ENCODE measurements at regions not wholly inside any gene's neighbourhood (a gene's known extent, or its start where the extent isn't known, plus 50 kb on each side); places are given as distances from the start of the nearest gene placed in this dataset.
"Not testable (repeated sequence)": the region's sequence is repeated elsewhere in the genome, so short reads cannot be mapped to it uniquely, and the experiment has no call there.

- peak; percentile 92 for DNase-seq (ENCODE audit: low read depth)
Observed at GRCh38 chr21:10325546-10325945, 195.8 kb upstream of the TPTE start.

DNA sequence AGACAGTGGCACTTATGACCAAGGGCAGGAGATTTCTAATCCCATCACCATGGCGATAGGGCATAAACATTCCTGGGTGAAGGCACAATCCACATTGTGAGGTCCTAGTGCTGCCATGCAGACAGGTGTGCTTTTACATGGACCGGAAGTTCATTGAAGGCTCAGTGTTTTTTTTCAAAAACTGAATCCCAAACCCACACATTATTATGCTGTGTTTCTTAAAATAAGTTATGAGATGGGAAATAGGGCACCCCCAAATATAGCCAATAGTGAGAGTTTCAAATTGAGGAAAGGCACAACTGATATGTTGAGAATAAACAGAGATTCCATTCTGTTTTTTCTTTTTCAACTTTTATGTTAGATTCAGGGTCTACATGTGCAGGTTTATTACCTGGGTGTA lies 195.2 kb upstream of the TPTE start:
- DNase-seq (ENCODE audit: low read depth), result not testable (repeated sequence)

- not testable (repeated sequence) for DNase-seq (ENCODE audit: low read depth)
Observed at GRCh38 chr21:10328646-10329045, 192.7 kb upstream of the TPTE start.

- DNase-seq (ENCODE audit: low read depth), result not testable (repeated sequence)
Observed at GRCh38 chr21:10330641-10331119, 190.7 kb upstream of the TPTE start.

- DNase-seq (ENCODE audit: low read depth), result not testable (repeated sequence)
Observed at GRCh38 chr21:10331134-10331533, 190.2 kb upstream of the TPTE start.

- DNase-seq (ENCODE audit: low read depth), result not testable (repeated sequence)
Observed at GRCh38 chr21:10332935-10333334, 188.4 kb upstream of the TPTE start.

DNA sequence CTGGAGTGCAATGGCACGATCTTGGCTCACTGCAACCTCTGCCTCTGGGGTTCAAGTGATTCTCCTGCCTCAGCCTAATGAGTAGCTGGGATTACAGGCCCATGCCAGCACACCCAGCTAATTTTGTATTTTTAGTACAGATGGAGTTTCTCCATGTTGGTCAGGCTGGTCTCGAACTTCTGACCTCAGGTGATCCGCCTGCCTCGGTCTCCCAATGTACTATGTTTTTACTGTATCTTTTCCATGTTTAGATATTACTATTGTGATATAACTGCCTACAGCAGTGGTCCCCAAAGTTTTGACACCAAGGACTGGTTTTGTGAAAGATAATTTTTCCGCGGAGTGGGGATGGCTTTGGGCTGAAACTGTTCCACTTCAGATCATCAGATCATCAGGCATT lies 187.0 kb upstream of the TPTE start:
- not testable (repeated sequence) for DNase-seq (ENCODE audit: low read depth)

GRCh38 chr21:10342261-10342956 lies 179.0 kb upstream of the TPTE start:
- DNase-seq (ENCODE audit: low read depth), result not testable (repeated sequence)

DNA sequence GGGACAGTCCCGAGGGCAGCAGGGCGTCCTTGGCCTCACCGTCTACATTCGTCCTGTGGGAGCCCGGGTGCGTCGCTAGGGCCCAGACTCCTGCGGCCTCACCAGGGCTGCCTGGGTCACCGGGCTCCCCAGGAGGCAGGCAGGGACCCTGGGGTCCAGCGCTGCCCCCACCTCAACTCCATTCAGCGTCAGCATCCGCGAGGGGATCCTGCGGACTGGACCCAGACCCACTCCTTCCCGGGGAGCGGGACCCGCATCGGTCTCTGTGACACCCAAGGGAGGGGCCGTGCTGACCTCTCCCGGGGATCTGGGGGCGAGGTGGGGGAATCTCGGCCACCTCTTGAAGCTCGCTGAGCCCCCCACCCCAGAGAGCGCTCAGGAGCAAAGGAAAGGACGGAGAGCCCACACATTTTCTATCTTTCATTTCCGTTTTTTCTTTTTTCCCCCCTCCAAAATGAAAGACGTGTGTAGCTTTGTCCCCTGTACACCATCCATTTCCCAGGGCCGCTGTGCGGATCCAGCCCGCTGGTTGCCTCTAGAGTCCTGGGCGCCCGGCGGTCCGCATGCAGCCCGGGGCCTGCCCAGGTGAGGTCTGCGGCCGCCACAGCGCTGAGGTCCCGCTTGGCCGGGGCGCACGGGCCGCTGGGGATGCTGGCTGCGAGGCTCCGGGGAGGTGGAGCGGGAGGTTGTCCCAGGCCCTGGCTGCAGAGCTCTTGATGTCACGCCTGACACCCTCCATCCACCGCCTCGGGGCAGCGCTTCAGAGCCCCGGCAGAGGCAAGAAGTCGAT lies 178.0 kb upstream of the TPTE start:
- not testable (repeated sequence) for DNase-seq (ENCODE audit: low read depth)

DNA sequence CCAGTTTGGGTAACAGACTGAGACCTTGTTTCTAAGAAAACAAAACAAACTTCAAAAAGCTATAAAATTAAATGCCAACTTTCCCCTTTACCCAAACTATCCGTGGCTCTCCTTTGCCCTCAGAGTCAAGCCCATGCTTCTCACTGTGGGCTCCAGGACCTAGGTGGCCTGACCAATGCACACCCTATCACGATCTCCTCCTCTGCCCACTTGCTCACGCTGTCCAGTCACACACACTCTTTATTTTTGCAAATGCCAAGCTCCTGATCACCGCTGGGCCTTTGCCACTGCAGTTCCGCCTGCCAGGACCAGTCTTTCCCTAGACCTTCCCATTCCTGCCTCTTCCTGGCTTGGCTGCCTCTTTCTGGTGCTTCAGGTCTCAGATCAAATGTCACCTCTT lies 177.1 kb upstream of the TPTE start:
- DNase-seq (ENCODE audit: low read depth), result not testable (repeated sequence)

GRCh38 chr21:10345178-10345612 lies 176.2 kb upstream of the TPTE start:
- not testable (repeated sequence) for DNase-seq (ENCODE audit: low read depth)

GRCh38 chr21:10346249-10346648 lies 175.1 kb upstream of the TPTE start:
- DNase-seq (ENCODE audit: low read depth), result not testable (repeated sequence)

- not testable (repeated sequence) for DNase-seq (ENCODE audit: low read depth)
Observed at GRCh38 chr21:10346933-10347615, 174.3 kb upstream of the TPTE start.

GRCh38 chr21:10347675-10348074 lies 173.7 kb upstream of the TPTE start:
- DNase-seq (ENCODE audit: low read depth), result not testable (repeated sequence)

GRCh38 chr21:10348150-10348549 lies 173.2 kb upstream of the TPTE start:
- DNase-seq (ENCODE audit: low read depth), result not testable (repeated sequence)

- not testable (repeated sequence) for DNase-seq (ENCODE audit: low read depth)
Observed at GRCh38 chr21:10354851-10355578, 166.4 kb upstream of the TPTE start.

- DNase-seq (ENCODE audit: low read depth), result not testable (repeated sequence)
Observed at GRCh38 chr21:10359120-10359519, 162.3 kb upstream of the TPTE start.

DNA sequence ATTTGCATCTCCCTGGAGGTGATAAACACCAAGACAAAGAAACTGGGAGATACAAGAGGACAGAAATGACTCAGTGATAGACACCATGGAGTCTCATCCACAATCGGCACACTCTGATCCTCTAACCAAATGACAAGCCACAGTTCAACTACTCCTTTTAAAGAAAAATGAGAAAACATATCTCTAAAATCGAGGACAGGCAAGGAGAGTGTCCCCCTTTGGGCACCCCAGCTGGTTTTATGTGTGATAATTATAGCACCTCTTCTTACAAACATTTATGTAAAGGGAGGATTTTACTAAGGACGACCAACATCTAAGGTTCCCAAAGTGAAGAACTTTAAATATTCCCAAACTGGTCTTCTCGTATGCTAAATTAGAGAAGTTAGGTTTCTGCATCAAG lies 161.5 kb upstream of the TPTE start:
- not testable (repeated sequence) for DNase-seq (ENCODE audit: low read depth)

DNA sequence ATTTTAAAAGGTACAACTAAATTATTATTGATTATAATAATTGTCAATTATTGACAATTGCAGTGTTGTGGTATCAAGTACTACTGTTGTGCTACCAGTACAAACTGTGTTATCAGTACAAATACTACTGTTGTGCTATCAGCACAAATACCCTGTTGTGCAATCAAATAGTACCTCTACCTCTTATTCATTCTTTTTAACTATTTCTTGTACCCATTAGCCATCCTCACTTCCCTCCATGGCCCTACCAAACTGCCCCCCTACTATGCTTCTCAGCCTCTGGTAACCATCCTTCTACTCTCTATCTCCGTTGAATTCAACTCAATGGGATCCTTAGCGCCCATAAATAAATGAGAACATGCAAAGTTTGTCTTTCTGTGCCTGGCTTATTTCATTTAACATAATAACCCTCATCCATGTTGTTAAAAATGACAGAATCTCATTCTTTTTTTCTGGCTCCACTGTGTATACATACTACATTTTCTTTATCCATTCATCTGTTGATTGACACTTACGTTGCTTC lies 160.1 kb upstream of the TPTE start:
- not testable (repeated sequence) for DNase-seq (ENCODE audit: low read depth)

GRCh38 chr21:10362816-10363215 lies 158.6 kb upstream of the TPTE start:
- DNase-seq (ENCODE audit: low read depth), result not testable (repeated sequence)

DNA sequence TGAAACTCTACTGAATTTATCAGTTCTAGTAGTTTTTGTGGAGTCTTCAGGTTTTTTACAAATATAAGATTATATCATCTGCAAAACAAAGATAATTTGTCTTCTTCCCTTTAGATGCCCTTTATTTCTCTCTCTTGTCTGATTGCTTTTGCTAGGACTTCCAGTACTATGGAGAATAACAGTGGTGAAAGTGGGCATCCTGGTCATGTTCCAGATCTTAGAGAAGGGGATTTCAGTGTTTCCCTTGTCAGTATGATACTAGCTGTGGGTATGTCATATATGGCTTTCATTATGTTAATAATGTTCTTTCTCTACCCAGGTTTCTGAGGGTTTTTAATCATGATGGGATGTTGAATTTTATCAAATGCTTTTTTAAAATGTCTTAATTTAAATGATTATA lies 158.1 kb upstream of the TPTE start:
- not testable (repeated sequence) for DNase-seq (ENCODE audit: low read depth)
